Pancreas (tissue), 10 donors: ENCODE measurements at regions not wholly inside any gene's neighbourhood (a gene's known extent, or its start where the extent isn't known, plus 50 kb on each side); places are given as distances from the start of the nearest gene placed in this dataset.

Experiments used
- ATAC-seq, 4 donors: fragments of 200-7000 bp; cut with Tn5 transposase; one replicate each; pipeline versions ENCODE4 v1.8.0 to v1.9.1; 2020; ENCODE audit warnings: mild to moderate bottlenecking in 4 of 4, moderate library complexity in 4 of 4
- DNase-seq, 6 donors: peaks; one replicate each; pipeline ENCODE4 v3.0.0-alpha.2; 2020
- FAIRE-seq: peaks from 2 replicates; lab custom pipeline; 2012; peaks lifted over from hg19 to GRCh38; lab: Jason Lieb, UNC
- H3K27ac ChIP-seq, 4 donors: fragments of 200-600 bp; sonication (generic); 1 replicate in 3 of 4; 2 replicates in 1 of 4; pipeline versions ENCODE4 v1.5.0 to v1.8.0; 2020
- H3K27me3 ChIP-seq, 4 donors: fragments of 200-600 bp; one replicate each; pipeline ENCODE4 v1.8.0; 2021
- H3K36me3 ChIP-seq, 3 donors: fragments of 200-600 bp; sonication (generic) in 1 of 3; one replicate each; pipeline versions ENCODE4 v1.5.0 to v1.8.0; 2020 to 2021
- H3K4me1 ChIP-seq, 3 donors: fragments of 200-600 bp; one replicate each; pipeline ENCODE4 v1.8.0; 2021
- H3K4me3 ChIP-seq, 4 donors: fragments of 200-600 bp; sonication (generic) in 2 of 4; one replicate each; pipeline versions ENCODE4 v1.5.0 to v1.8.0; 2020 to 2021
- H3K9me3 ChIP-seq, 4 donors: fragments of 200-600 bp; one replicate each; pipeline ENCODE4 v1.8.0; 2021
- WGBS, 2 donors: extraction: QIAGEN DNeasy Blood & Tissue Kit; methylation state at CpG; one replicate each; pipeline ENCODE4 v1.1.7; 2013; 5-methylcytosine and 5-hydroxymethylcytosine counted together
- intact Hi-C, 3 donors: fragments of 100-400 bp; cut with DNase I; formaldehyde crosslinking; loops; one replicate each; pipeline versions ENCODE4 v1.11.1 to v1.14.2; 2022
- TF ChIP-seq, protein P1 (sequence below), 4 donors: fragments of 200-600 bp; sonication (generic) in 3 of 4; IDR thresholded peaks; one replicate each; pipeline versions ENCODE4 v1.5.0 to v1.8.0; 2021; ENCODE audit warnings: antibody characterized with exemption in 4 of 4
- donor health status: healthy with polysubstance abuse.
- donor health status: DM: no; HTN: no; CAD: no; lungs with moderate emphysema.
- donor health status: DM: no; HTN: no; CAD: no.
- donor health status: control.
- donor health status: control.
- donor health status: Bipolar disorder and iron deficiency.
- donor health status: DM: yes; HTN: yes; CAD: no.
- donor health status: DM: no; HTN: no; CAD: no.
- donor health status: DM: no; HTN: no; CAD: no.
- donor health status: DM: yes; HTN: yes; CAD: no.

DNA sequence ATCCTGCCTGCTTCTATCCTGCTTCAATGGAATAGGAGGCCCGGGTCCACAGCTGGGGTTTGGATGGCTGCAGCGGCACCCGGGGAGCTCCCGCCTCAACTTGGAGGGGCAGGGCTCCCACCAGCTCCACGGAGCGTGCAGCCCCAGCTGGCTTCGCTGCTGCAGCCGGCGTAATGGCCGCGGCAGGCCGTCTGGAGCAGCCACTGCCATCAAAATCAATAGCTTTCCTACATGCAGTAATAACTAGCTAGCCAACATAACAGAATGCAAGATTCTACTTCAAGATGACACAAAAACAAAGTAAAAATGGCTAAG is 154.2 kb upstream of the RMP24 start:
- Histone ChIP-seq H3K9me3 (no peaks in the 10 kb centered on the region), H3K4me1 (no peaks in the 10 kb centered on the region), H3K27ac (no peak overlapping the region), H3K27me3 (no peaks in the 10 kb centered on the region), H3K4me3 (no peak overlapping the region), H3K36me3 (no peaks in the 10 kb centered on the region)
- 65 to 71% methylated on average over 12 of the region's 12 CpGs for WGBS, 2 donors
- DNase-seq (peak in 1 of 6 donors; percentile 34), FAIRE-seq (no peak), ATAC-seq (no peak)
- intact Hi-C loops, result no loop called here
- TF ChIP-seq, protein P1, sequence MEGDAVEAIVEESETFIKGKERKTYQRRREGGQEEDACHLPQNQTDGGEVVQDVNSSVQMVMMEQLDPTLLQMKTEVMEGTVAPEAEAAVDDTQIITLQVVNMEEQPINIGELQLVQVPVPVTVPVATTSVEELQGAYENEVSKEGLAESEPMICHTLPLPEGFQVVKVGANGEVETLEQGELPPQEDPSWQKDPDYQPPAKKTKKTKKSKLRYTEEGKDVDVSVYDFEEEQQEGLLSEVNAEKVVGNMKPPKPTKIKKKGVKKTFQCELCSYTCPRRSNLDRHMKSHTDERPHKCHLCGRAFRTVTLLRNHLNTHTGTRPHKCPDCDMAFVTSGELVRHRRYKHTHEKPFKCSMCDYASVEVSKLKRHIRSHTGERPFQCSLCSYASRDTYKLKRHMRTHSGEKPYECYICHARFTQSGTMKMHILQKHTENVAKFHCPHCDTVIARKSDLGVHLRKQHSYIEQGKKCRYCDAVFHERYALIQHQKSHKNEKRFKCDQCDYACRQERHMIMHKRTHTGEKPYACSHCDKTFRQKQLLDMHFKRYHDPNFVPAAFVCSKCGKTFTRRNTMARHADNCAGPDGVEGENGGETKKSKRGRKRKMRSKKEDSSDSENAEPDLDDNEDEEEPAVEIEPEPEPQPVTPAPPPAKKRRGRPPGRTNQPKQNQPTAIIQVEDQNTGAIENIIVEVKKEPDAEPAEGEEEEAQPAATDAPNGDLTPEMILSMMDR (IDR thresholded peaks at IDR 0.05), result no peak

GRCh38 chr18:35822413-35822812 is 150.1 kb upstream of the RMP24 start:
- TF ChIP-seq, protein P1 (IDR thresholded peaks at IDR 0.05), result no peak
- WGBS, 2 donors, result 68 to 76% methylated on average over 6 of the region's 6 CpGs
- intact Hi-C loops, result no loop called here
- DNase-seq, result no peak
- no peaks in the 10 kb centered on the region for H3K4me1 ChIP-seq
- no peak overlapping the region for H3K27ac ChIP-seq
- no peak for FAIRE-seq
- ATAC-seq, result no peak
- H3K4me3 ChIP-seq, result no peak overlapping the region
- no peaks in the 10 kb centered on the region for H3K36me3 ChIP-seq
- H3K27me3 ChIP-seq, result no peaks in the 10 kb centered on the region
- H3K9me3 ChIP-seq, result no peaks in the 10 kb centered on the region

DNA sequence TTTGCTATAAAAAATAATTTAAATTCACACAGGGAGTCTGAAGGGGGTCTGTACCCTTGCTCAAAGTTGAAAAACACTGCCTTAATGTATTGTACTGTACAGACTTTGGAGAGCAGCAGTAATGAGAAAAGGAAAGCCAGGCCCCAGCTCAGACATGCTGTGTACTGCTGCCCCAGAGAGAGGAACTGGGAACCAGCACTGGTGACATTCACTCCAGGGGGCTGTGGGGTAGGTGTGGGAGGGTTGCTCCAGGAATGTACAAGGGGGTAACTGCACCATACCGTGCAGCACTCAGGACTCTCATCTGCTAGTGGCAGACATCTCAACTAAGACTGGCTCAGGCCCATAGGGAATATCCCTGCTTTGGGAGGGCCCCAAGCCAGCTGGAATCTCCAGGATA is 146.0 kb upstream of the RMP24 start:
- Histone ChIP-seq H3K36me3 (no peaks in the 10 kb centered on the region), H3K9me3 (no peaks in the 10 kb centered on the region), H3K27ac (no peak overlapping the region), H3K4me1 (no peaks in the 10 kb centered on the region), H3K4me3 (no peak overlapping the region), H3K27me3 (no peaks in the 10 kb centered on the region)
- FAIRE-seq (no peak), ATAC-seq (no peak), DNase-seq (no peak)
- 62 to 69% methylated on average over 1 of the region's 1 CpG for WGBS, 2 donors
- intact Hi-C loops, result no loop called here
- TF ChIP-seq, protein P1 (IDR thresholded peaks at IDR 0.05), result no peak

DNA sequence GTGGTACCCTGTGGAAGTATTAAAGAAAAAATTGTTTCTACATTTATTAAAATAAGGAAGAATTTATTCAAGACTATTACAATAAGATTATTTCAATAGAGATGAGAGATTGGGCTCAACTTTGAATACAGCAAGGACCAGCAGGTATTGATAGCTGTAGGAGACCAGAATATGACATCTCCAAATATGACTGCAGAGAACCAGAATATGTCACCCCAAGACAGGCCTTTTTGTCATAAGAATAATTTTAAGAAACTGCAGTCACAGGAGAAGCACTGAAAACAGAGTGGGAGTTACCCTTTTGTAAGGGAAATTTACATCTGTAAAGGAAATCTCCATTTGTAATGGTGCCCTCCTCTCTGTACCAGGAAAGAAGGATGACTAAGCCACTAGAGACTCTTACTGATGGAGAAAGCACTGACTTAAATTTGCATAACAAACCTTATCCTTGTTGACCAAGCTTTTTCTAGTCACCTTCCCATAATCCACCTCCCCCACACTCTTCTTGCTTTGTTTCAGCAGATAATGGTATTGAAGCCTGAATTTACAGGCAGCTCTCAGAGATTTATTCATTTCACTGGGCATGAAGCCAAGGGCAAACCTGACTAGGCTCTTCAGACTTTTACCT is 145.1 kb upstream of the RMP24 start:
- Histone ChIP-seq H3K27me3 (no peaks in the 10 kb centered on the region), H3K9me3 (no peaks in the 10 kb centered on the region), H3K27ac (no peak overlapping the region), H3K36me3 (no peaks in the 10 kb centered on the region), H3K4me3 (no peak overlapping the region), H3K4me1 (no peaks in the 10 kb centered on the region)
- no peak for FAIRE-seq
- no peak for DNase-seq
- no peak for ATAC-seq
- intact Hi-C loops, result no loop called here
- TF ChIP-seq, protein P1 (IDR thresholded peaks at IDR 0.05), result no peak

- TF ChIP-seq, protein P1 (IDR thresholded peaks at IDR 0.05), result no peak
- Histone ChIP-seq H3K4me3 (no peak overlapping the region), H3K9me3 (no peaks in the 10 kb centered on the region), H3K27ac (no peak overlapping the region), H3K27me3 (no peaks in the 10 kb centered on the region), H3K4me1 (no peaks in the 10 kb centered on the region), H3K36me3 (no peaks in the 10 kb centered on the region)
- DNase-seq, result no peak
- intact Hi-C loops, result no loop called here
- 93 to 97% methylated on average over 2 of the region's 2 CpGs for WGBS, 2 donors
- ATAC-seq, result no peak
- FAIRE-seq, result no peak
Measured at GRCh38 chr18:35827903-35828275, 144.6 kb upstream of the RMP24 start.
